CD14-positive monocyte (primary cell): ENCODE measurements at regions not wholly inside any gene's neighbourhood (a gene's known extent, or its start where the extent isn't known, plus 50 kb on each side); places are given as distances from the start of the nearest gene placed in this dataset.
A peak's percentile ranks its signal among the peaks of the same experiment; 100 is the strongest.

Experiments used
- DNase-seq, 3 donors: peaks; one replicate each; pipeline ENCODE4 v3.0.0-alpha.2; 2011 to 2022
- H2AFZ ChIP-seq: 2 replicates; pipeline ENCODE4 v1.6.0; 2012; ENCODE audit warnings: mild to moderate bottlenecking, low read depth, low read length, inconsistent platforms; ENCODE audit not compliant: insufficient read depth, poor library complexity, severe bottlenecking
- H3K27ac ChIP-seq, 2 donors: 1 replicate in 1 of 2; 2 replicates in 1 of 2; pipeline ENCODE4 v1.5.1; 2012 to 2013; ENCODE audit warnings: low read length in 2 of 2, control low read depth in 1 of 2, inconsistent platforms in 1 of 2, low read depth in 1 of 2, mild to moderate bottlenecking in 1 of 2
- H3K27me3 ChIP-seq, 2 donors: one replicate each; pipeline versions ENCODE4 v1.6.0 to v1.6.1; 2011 to 2013; ENCODE audit warnings: low read length in 2 of 2; ENCODE audit not compliant: control insufficient read depth in 2 of 2, insufficient read depth in 2 of 2
- H3K36me3 ChIP-seq, 2 donors: replicated peaks in 1 of 2; 1 replicate in 1 of 2; 2 replicates in 1 of 2; pipeline versions ENCODE4 v1.5.1 to v1.6.1; 2012 to 2013; ENCODE audit warnings: low read length in 2 of 2, control low read depth in 1 of 2, inconsistent platforms in 1 of 2, mild to moderate bottlenecking in 1 of 2; ENCODE audit not compliant: insufficient read depth in 2 of 2, control insufficient read depth in 1 of 2
- H3K4me1 ChIP-seq, 2 donors: 1 replicate in 1 of 2; 2 replicates in 1 of 2; pipeline versions ENCODE4 v1.5.1 to v1.6.1; 2012 to 2013; ENCODE audit warnings: low read length in 2 of 2, control low read depth in 1 of 2, inconsistent platforms in 1 of 2, mild to moderate bottlenecking in 1 of 2, moderate library complexity in 1 of 2; ENCODE audit not compliant: insufficient read depth in 2 of 2, control insufficient read depth in 1 of 2
- H3K4me2 ChIP-seq: replicated peaks from 2 replicates; pipeline ENCODE3; 2012; ENCODE audit warnings: low read length, moderate library complexity, mild to moderate bottlenecking; ENCODE audit not compliant: poor library complexity, severe bottlenecking; ENCODE audit errors: extremely low read depth
- H3K4me3 ChIP-seq, 3 experiments: fragments of 200-600 bp in 1 of 3; sonication (generic) in 1 of 3; replicated peaks in 1 of 3; 1 replicate in 2 of 3; 2 replicates in 1 of 3; pipeline ENCODE4 v1.5.1; 2011 to 2013; ENCODE audit warnings: low read length in 3 of 3, mild to moderate bottlenecking in 3 of 3, control low read depth in 2 of 3, low read depth in 2 of 3, inconsistent platforms in 1 of 3, moderate library complexity in 1 of 3
- H3K79me2 ChIP-seq: 2 replicates; pipeline ENCODE4 v1.6.0; 2012; ENCODE audit warnings: mild to moderate bottlenecking, control low read depth, inconsistent platforms, low read length, moderate library complexity; ENCODE audit not compliant: insufficient read depth
- H3K9ac ChIP-seq: 2 replicates; pipeline ENCODE4 v1.6.0; 2017; ENCODE audit warnings: low read length, mild to moderate bottlenecking; ENCODE audit not compliant: insufficient read depth, poor library complexity, severe bottlenecking
- H3K9me3 ChIP-seq, 2 donors: replicated peaks in 1 of 2; 1 replicate in 1 of 2; 2 replicates in 1 of 2; pipeline versions ENCODE4 v1.5.1 to v1.6.1; 2012 to 2013; ENCODE audit warnings: low read length in 2 of 2, control low read depth in 1 of 2; ENCODE audit not compliant: control insufficient read depth in 1 of 2, insufficient read depth in 1 of 2
- H4K20me1 ChIP-seq: 2 replicates; pipeline ENCODE4 v1.6.0; 2012; ENCODE audit warnings: mild to moderate bottlenecking, low read length, control low read depth, moderate library complexity; ENCODE audit not compliant: insufficient read depth
- H3K27ac Mint-ChIP-seq, 7 donors: one replicate each; pipeline ENCODE4 v1.8.0; 2020; ENCODE audit warnings: mild to moderate bottlenecking in 7 of 7, mixed read lengths in 7 of 7, moderate library complexity in 6 of 7, inconsistent platforms in 2 of 7
- H3K27me3 Mint-ChIP-seq, 3 donors: one replicate each; pipeline ENCODE4 v1.8.0; 2021 to 2022; ENCODE audit warnings: low read depth in 3 of 3, mild to moderate bottlenecking in 3 of 3, mixed read lengths in 3 of 3, moderate library complexity in 3 of 3, inconsistent platforms in 1 of 3
- H3K36me3 Mint-ChIP-seq, 2 donors: one replicate each; pipeline ENCODE4 v1.8.0; 2020; ENCODE audit warnings: mixed read lengths in 2 of 2, inconsistent platforms in 1 of 2, mild to moderate bottlenecking in 1 of 2
- H3K4me1 Mint-ChIP-seq: one replicate; pipeline ENCODE4 v1.8.0; 2020; ENCODE audit warnings: mild to moderate bottlenecking, mixed read lengths
- H3K4me3 Mint-ChIP-seq, 2 donors: one replicate each; pipeline ENCODE4 v1.8.0; 2020; ENCODE audit warnings: mild to moderate bottlenecking in 2 of 2, mixed read lengths in 2 of 2, moderate library complexity in 1 of 2
- H3K9me3 Mint-ChIP-seq, 7 donors: one replicate each; pipeline ENCODE4 v1.8.0; 2020 to 2022; ENCODE audit warnings: mixed read lengths in 7 of 7, mild to moderate bottlenecking in 6 of 7, moderate library complexity in 6 of 7, inconsistent platforms in 2 of 7
- WGBS: methylation state at CpG from one replicate; pipeline ENCODE4 v1.1.5; 2013; ENCODE audit warnings: missing lambda C conversion rate; ENCODE audit not compliant: insufficient coverage; 5-methylcytosine and 5-hydroxymethylcytosine counted together
- intact Hi-C, 2 donors: fragments of 100-400 bp; cut with micrococcal nuclease; formaldehyde crosslinking; loops; one replicate each; pipeline versions ENCODE4 v1.15.0 to v1.15.1; 2023
- TF ChIP-seq, protein P1 (sequence below): fragments of 200-600 bp; IDR thresholded peaks from one replicate; pipeline ENCODE4 v1.8.0; 2022; ENCODE audit warnings: antibody characterized with exemption, mild to moderate bottlenecking

GRCh38 chr6:110036408-110037302, 58.5 kb downstream of the GPR6 start:
- Histone ChIP-seq H3K4me1 (peaks cover 11 to 15% of the 10 kb centered on the region in 2 donors), H3K4me2 (no peak overlapping the region), H3K9ac (no peak overlapping the region), H3K27me3 (no peaks in the 10 kb centered on the region), H4K20me1 (no peaks in the 10 kb centered on the region), H3K27ac (no peak overlapping the region), H3K79me2 (no peaks in the 10 kb centered on the region), H3K9me3 (no peaks in the 10 kb centered on the region), H2AFZ (no peak overlapping the region), H3K36me3 (no peaks in the 10 kb centered on the region), H3K4me3 (no peak overlapping the region)
- TF ChIP-seq, protein P1, sequence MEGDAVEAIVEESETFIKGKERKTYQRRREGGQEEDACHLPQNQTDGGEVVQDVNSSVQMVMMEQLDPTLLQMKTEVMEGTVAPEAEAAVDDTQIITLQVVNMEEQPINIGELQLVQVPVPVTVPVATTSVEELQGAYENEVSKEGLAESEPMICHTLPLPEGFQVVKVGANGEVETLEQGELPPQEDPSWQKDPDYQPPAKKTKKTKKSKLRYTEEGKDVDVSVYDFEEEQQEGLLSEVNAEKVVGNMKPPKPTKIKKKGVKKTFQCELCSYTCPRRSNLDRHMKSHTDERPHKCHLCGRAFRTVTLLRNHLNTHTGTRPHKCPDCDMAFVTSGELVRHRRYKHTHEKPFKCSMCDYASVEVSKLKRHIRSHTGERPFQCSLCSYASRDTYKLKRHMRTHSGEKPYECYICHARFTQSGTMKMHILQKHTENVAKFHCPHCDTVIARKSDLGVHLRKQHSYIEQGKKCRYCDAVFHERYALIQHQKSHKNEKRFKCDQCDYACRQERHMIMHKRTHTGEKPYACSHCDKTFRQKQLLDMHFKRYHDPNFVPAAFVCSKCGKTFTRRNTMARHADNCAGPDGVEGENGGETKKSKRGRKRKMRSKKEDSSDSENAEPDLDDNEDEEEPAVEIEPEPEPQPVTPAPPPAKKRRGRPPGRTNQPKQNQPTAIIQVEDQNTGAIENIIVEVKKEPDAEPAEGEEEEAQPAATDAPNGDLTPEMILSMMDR, result no peak
- DNase-seq, result no peak
- intact Hi-C loops, result loop anchor here (5.0 to 10.0 kb wide), 3 partner anchors 329 to 509 kb away; no protein-coding TSS in a partner anchor
- Mint-ChIP-seq H3K27me3 (peaks cover 0 to 6% (median 6%) of the 10 kb centered on the region in 3 donors), H3K36me3 (no peaks in the 10 kb centered on the region), H3K4me3 (no peak overlapping the region), H3K27ac (no peak overlapping the region), H3K9me3 (no peaks in the 10 kb centered on the region), H3K4me1 (peaks cover 11% of the 10 kb centered on the region)
- WGBS, result 94% methylated on average over 10 of the region's 11 CpGs

GRCh38 chr6:110037726-110038295, 59.7 kb downstream of the GPR6 start:
- Mint-ChIP-seq H3K27me3 (peaks cover 0 to 6% (median 5%) of the 10 kb centered on the region in 3 donors), H3K4me1 (peaks cover 11% of the 10 kb centered on the region), H3K4me3 (no peak overlapping the region), H3K36me3 (no peaks in the 10 kb centered on the region), H3K27ac (peak overlapping the region in 1 of 7 donors; percentile 44), H3K9me3 (no peaks in the 10 kb centered on the region)
- Histone ChIP-seq H3K4me1 (peaks cover 11 to 15% of the 10 kb centered on the region in 2 donors), H3K27me3 (no peaks in the 10 kb centered on the region), H3K27ac (no peak overlapping the region), H3K36me3 (no peaks in the 10 kb centered on the region), H3K4me3 (no peak overlapping the region), H4K20me1 (no peaks in the 10 kb centered on the region), H3K79me2 (no peaks in the 10 kb centered on the region), H3K9ac (no peak overlapping the region), H3K9me3 (no peaks in the 10 kb centered on the region), H3K4me2 (no peak overlapping the region), H2AFZ (no peak overlapping the region)
- intact Hi-C loops, result loop anchor here (5.0 to 10.0 kb wide), 3 partner anchors 331 to 511 kb away; no protein-coding TSS in a partner anchor
- no peak for DNase-seq
- 97% methylated on average over 5 of the region's 9 CpGs for WGBS
- TF ChIP-seq, protein P1, result no peak
